SH-SY5Y (cell line): ENCODE measurements at regions not wholly inside any gene's neighbourhood (a gene's known extent, or its start where the extent isn't known, plus 50 kb on each side); places are given as distances from the start of the nearest gene placed in this dataset.

Experiments used
- GATA2 ChIP-seq: IDR thresholded peaks from 2 replicates; pipeline ENCODE4 v1.6.1; 2011; ENCODE audit warnings: mild to moderate bottlenecking, low read depth, low read length
- GATA3 ChIP-seq: IDR thresholded peaks from 2 replicates; pipeline ENCODE4 v1.6.1; 2011; ENCODE audit warnings: low read depth, mild to moderate bottlenecking, low read length, moderate library complexity

GRCh38 chr18:47582093-47582492 is 330.6 kb upstream of the SKOR2 start:
- TF ChIP-seq GATA2: no peak
- no peak for TF ChIP-seq GATA3
